ENCODE measurements at regions not wholly inside any gene's neighbourhood (a gene's known extent, or its start where the extent isn't known, plus 50 kb on each side); places are given as distances from the start of the nearest gene placed in this dataset.

DNA sequence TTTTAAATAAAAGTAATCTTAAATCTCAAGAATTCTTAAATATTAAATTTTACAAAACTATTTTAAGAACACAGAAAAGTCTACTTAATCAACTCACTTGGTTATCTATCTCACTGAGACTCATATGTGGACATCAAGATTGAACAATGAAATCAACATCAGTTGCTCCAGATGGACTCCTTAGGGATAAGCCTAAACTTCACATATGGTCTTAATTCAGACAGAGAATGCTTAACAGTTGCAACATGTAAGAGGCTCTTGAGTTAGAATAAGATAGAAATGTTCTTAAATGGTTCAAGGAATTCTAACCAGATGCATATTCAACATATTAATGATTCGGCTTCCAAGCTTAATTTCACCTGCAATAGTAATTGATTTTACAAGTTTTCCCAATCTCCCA is 1730.9 kb downstream of the PCDH9 start:
- TF ChIP-seq, protein P1, sequence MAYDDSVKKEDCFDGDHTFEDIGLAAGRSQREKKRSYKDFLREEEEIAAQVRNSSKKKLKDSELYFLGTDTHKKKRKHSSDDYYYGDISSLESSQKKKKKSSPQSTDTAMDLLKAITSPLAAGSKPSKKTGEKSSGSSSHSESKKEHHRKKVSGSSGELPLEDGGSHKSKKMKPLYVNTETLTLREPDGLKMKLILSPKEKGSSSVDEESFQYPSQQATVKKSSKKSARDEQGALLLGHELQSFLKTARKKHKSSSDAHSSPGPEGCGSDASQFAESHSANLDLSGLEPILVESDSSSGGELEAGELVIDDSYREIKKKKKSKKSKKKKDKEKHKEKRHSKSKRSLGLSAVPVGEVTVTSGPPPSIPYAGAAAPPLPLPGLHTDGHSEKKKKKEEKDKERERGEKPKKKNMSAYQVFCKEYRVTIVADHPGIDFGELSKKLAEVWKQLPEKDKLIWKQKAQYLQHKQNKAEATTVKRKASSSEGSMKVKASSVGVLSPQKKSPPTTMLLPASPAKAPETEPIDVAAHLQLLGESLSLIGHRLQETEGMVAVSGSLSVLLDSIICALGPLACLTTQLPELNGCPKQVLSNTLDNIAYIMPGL (CRISPR knock-in tag; IDR thresholded peaks at IDR 0.05): no peak
- TF ChIP-seq, protein P2, sequence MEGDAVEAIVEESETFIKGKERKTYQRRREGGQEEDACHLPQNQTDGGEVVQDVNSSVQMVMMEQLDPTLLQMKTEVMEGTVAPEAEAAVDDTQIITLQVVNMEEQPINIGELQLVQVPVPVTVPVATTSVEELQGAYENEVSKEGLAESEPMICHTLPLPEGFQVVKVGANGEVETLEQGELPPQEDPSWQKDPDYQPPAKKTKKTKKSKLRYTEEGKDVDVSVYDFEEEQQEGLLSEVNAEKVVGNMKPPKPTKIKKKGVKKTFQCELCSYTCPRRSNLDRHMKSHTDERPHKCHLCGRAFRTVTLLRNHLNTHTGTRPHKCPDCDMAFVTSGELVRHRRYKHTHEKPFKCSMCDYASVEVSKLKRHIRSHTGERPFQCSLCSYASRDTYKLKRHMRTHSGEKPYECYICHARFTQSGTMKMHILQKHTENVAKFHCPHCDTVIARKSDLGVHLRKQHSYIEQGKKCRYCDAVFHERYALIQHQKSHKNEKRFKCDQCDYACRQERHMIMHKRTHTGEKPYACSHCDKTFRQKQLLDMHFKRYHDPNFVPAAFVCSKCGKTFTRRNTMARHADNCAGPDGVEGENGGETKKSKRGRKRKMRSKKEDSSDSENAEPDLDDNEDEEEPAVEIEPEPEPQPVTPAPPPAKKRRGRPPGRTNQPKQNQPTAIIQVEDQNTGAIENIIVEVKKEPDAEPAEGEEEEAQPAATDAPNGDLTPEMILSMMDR (IDR thresholded peaks at IDR 0.05): no peak
- no peak for TF ChIP-seq NFYB (CRISPR knock-in tag; conservative IDR thresholded peaks at IDR 0.05; ENCODE audit: low read depth)
- TF ChIP-seq RELA (CRISPR knock-in tag; IDR thresholded peaks at IDR 0.05; ENCODE audit: borderline replicate concordance): no peak
- TF ChIP-seq, protein P3, sequence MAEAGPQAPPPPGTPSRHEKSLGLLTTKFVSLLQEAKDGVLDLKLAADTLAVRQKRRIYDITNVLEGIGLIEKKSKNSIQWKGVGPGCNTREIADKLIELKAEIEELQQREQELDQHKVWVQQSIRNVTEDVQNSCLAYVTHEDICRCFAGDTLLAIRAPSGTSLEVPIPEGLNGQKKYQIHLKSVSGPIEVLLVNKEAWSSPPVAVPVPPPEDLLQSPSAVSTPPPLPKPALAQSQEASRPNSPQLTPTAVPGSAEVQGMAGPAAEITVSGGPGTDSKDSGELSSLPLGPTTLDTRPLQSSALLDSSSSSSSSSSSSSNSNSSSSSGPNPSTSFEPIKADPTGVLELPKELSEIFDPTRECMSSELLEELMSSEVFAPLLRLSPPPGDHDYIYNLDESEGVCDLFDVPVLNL (CRISPR knock-in tag; IDR thresholded peaks at IDR 0.05; ENCODE audit: borderline replicate concordance, low read depth): no peak
- TF ChIP-seq, protein P4, sequence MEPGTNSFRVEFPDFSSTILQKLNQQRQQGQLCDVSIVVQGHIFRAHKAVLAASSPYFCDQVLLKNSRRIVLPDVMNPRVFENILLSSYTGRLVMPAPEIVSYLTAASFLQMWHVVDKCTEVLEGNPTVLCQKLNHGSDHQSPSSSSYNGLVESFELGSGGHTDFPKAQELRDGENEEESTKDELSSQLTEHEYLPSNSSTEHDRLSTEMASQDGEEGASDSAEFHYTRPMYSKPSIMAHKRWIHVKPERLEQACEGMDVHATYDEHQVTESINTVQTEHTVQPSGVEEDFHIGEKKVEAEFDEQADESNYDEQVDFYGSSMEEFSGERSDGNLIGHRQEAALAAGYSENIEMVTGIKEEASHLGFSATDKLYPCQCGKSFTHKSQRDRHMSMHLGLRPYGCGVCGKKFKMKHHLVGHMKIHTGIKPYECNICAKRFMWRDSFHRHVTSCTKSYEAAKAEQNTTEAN (CRISPR knock-in tag; IDR thresholded peaks at IDR 0.05): no peak
- TF ChIP-seq, protein P5, sequence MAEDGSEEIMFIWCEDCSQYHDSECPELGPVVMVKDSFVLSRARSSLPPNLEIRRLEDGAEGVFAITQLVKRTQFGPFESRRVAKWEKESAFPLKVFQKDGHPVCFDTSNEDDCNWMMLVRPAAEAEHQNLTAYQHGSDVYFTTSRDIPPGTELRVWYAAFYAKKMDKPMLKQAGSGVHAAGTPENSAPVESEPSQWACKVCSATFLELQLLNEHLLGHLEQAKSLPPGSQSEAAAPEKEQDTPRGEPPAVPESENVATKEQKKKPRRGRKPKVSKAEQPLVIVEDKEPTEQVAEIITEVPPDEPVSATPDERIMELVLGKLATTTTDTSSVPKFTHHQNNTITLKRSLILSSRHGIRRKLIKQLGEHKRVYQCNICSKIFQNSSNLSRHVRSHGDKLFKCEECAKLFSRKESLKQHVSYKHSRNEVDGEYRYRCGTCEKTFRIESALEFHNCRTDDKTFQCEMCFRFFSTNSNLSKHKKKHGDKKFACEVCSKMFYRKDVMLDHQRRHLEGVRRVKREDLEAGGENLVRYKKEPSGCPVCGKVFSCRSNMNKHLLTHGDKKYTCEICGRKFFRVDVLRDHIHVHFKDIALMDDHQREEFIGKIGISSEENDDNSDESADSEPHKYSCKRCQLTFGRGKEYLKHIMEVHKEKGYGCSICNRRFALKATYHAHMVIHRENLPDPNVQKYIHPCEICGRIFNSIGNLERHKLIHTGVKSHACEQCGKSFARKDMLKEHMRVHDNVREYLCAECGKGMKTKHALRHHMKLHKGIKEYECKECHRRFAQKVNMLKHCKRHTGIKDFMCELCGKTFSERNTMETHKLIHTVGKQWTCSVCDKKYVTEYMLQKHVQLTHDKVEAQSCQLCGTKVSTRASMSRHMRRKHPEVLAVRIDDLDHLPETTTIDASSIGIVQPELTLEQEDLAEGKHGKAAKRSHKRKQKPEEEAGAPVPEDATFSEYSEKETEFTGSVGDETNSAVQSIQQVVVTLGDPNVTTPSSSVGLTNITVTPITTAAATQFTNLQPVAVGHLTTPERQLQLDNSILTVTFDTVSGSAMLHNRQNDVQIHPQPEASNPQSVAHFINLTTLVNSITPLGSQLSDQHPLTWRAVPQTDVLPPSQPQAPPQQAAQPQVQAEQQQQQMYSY (CRISPR knock-in tag; IDR thresholded peaks at IDR 0.05): no peak
- no peak for TF ChIP-seq ZNF317 (CRISPR knock-in tag; IDR thresholded peaks at IDR 0.05; ENCODE audit: borderline replicate concordance, low read depth)
- TF ChIP-seq, protein P6, sequence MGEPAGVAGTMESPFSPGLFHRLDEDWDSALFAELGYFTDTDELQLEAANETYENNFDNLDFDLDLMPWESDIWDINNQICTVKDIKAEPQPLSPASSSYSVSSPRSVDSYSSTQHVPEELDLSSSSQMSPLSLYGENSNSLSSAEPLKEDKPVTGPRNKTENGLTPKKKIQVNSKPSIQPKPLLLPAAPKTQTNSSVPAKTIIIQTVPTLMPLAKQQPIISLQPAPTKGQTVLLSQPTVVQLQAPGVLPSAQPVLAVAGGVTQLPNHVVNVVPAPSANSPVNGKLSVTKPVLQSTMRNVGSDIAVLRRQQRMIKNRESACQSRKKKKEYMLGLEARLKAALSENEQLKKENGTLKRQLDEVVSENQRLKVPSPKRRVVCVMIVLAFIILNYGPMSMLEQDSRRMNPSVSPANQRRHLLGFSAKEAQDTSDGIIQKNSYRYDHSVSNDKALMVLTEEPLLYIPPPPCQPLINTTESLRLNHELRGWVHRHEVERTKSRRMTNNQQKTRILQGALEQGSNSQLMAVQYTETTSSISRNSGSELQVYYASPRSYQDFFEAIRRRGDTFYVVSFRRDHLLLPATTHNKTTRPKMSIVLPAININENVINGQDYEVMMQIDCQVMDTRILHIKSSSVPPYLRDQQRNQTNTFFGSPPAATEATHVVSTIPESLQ (CRISPR knock-in tag; IDR thresholded peaks at IDR 0.05): no peak
- TF ChIP-seq ELF4 (CRISPR knock-in tag; IDR thresholded peaks at IDR 0.05; ENCODE audit: low read depth): no peak
- no peak for TF ChIP-seq TP53 (CRISPR knock-in tag; IDR thresholded peaks at IDR 0.05)
